ENCODE measurements at regions not wholly inside any gene's neighbourhood (a gene's known extent, or its start where the extent isn't known, plus 50 kb on each side); places are given as distances from the start of the nearest gene placed in this dataset.

DNA sequence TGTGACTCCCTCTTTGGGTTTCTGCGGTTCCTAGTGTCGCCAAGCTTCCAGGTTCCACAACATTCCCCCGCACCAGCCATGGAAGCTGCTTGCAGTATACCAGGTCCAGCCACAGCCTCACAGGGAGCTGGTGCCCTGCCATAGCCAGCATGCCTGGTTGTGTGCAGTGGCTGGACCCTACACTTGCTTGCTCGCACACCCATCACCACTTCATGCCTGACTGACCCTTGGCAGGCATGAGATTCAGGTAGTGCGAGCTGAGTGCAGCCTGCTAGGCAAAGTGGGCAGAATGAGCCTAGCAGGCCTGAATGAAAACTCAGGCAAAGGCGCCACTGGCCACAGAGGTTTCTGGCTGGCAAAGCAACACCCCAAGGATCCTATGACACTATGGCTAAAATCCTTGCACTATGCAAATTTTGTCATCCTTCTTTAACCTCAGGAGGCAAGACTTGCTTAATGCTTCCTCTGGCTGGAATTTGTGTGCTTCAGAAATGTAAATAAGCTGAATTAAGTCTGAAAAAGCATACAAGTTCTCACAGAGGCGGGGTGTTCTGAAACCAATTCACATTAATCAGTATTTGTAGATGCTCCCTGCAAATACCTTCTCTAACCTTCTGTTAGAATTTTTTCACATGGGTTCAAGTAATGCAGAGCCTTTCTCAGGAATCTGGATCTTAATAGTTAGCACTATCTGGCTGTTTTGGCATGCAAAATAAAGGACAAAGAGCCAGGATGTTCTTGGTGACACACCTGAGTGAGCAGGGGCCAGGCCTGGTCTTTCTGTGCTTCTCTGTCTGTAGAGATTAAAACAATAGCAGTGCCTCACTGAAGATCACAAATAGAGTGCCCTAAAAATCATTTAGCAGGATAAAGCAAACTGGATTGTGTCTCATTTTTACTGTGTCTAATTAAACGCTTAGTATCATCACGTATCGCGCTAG lies 256.9 kb downstream of the GPATCH2 start:
- DNase-seq (ENCODE audit: insufficient read length) (no peak), FAIRE-seq (no peak)
- TF ChIP-seq TAF1 (IDR thresholded peaks at IDR 0.05; ENCODE audit: borderline replicate concordance, low read depth, low read length) (no peak), POLR2A (IDR thresholded peaks at IDR 0.05; ENCODE audit: low read depth, low read length) (no peak), POLR2AphosphoS5 (IDR thresholded peaks at IDR 0.05; ENCODE audit: low read depth, low read length) (no peak)

DNA sequence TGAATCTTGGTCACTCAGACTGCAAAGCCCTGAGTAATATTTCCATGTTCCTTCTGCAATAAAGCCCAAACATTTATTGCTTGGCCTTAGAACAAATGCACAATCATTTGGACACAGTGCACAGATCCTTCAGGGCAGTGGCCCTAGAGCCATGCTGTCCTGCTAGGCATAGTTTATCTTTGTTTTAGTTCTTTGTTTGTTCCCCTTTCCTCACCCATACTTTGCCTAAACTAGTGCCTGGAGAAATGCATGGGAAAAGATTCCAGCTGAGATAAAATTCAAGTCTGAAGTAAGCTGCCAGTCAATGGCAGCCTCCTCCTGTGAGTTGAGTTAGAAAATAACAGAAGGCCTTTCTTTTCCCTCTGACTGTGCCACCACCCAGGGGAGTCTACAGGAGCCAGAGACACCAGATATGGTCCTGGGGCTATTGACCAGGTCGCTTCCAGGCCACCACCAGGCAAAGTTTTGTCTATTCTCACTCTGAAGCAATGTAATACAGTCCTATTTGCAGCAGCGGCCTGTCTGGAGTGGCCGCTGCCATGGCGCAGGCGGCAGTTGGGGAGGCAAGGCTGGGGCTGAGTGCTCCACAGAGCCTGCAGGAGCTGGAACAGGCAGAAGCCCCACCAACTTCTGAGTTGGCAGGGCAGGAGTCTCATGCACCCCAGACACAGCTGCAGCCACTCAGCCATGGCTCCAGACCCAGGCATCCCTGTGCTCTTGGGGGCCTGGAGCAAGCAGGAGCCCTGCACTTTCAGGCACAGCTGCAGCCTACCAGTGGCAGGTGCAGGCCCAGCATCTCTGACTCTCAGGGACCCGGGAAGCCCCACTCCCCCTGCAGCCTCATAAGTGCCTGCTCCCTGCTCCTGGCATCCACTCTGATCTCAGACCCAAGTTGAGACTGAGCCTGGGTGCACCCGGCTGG lies 258.6 kb downstream of the GPATCH2 start:
- no peak for DNase-seq (ENCODE audit: insufficient read length)
- no peak for FAIRE-seq
- TF ChIP-seq TAF1 (IDR thresholded peaks at IDR 0.05; ENCODE audit: borderline replicate concordance, low read depth, low read length) (no peak), POLR2A (IDR thresholded peaks at IDR 0.05; ENCODE audit: low read depth, low read length) (no peak), POLR2AphosphoS5 (IDR thresholded peaks at IDR 0.05; ENCODE audit: low read depth, low read length) (no peak)

DNA sequence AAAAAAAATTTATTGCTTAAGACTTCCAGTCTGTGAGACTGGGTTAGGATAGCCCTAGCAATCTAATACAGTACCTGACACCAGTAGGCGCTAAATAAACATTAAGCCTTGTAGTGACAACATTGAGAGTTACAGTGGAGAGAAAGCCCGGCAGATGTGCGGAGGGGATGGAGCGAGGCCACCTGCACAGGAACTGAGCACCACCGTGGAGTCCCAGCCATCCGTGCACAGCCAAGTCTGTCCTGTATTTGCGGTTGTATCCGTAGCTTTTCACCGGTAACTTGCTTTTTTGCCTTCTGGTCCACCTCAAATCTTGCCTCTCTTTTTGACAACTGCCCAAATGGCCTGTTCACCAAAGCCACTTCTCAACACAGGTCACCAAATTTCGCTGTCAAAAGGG lies 260.1 kb downstream of the GPATCH2 start:
- DNase-seq (ENCODE audit: insufficient read length) (no peak), FAIRE-seq (no peak)
- no peak for TF ChIP-seq POLR2AphosphoS5 (IDR thresholded peaks at IDR 0.05; ENCODE audit: low read depth, low read length)
- TF ChIP-seq TAF1 (IDR thresholded peaks at IDR 0.05; ENCODE audit: borderline replicate concordance, low read depth, low read length), result no peak
- no peak for TF ChIP-seq POLR2A (IDR thresholded peaks at IDR 0.05; ENCODE audit: low read depth, low read length)

DNA sequence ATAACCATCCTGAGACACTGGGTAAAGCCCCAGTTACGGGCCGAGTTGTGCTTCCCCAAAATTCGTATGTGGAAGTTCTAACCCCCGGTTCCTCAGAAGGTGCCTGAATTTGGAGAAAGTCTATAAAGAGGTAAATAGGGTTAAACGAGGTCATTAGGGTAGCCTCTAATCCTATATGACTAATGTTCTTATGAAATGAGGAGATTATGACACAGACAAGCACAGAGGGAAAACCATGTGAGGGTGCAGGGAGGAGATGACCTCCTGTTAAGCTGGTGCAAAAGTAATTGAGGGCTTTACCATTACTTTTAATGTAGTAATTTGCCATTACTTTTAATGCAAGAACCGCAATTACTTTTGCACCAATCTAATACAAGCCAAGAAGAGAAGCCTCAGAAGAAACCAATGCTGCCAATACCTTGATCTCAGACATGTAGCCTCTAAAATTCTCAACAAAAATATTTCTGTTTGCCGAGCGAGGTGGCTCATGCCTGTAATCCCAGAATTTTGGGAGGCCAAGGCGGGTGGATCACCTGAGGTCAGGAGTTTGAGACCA lies 260.8 kb downstream of the GPATCH2 start:
- FAIRE-seq (peak; percentile 38), DNase-seq (ENCODE audit: insufficient read length) (no peak)
- no peak for TF ChIP-seq TAF1 (IDR thresholded peaks at IDR 0.05; ENCODE audit: borderline replicate concordance, low read depth, low read length)
- TF ChIP-seq POLR2A (IDR thresholded peaks at IDR 0.05; ENCODE audit: low read depth, low read length), result no peak
- no peak for TF ChIP-seq POLR2AphosphoS5 (IDR thresholded peaks at IDR 0.05; ENCODE audit: low read depth, low read length)

DNA sequence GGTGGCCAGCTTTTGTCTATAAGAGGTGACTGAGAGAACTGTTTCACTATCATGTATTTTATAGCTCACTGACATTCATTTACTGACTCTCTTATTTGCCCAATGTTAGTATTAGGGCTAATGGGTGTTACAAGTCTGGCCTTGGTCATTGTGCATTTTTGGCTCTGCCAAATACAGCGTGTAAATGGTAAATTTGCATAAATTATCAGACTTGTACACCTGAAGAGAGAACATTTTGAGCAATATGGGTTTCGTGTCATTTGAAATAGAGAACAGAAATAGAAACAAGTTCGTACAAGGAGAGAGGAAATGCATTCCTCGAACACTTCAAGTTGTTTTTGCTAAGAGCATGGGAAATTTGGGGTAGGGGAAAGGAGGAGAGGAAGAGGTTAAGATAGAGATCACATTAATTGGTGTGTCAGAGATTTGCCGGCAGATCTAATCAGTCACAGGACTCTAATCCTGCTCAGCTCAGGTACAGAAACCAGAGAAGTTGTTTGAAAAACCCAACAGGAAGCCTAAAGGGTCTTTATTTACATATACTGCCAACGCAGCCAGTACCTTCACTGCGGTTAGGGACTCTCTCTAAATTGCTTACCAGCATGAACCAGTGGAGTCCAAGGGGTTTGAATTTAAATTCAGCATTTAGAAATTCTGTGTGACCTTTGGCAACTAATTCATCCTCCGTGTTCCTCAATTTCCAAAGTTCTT lies 261.5 kb downstream of the GPATCH2 start:
- FAIRE-seq, result peak; percentile 58
- DNase-seq (ENCODE audit: insufficient read length), result no peak
- TF ChIP-seq POLR2AphosphoS5 (IDR thresholded peaks at IDR 0.05; ENCODE audit: low read depth, low read length), result no peak

DNA sequence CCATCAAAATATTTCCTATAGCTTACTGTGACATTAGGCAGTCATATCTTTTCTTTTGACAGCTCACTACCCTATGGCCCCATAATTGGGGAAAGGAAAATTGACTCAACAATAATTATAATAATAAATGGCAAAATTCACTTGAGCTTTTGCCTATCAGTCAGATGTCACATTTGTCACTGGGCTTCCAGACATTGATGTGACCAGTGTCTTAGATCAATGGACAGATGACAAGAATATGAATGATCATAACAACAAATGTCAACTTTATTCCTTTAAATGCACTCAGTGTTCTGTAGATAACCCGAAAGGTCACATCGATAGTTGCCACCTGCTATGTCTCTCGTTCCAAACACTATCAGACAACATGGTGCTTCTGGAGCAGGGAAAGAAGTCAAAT lies 266.7 kb downstream of the GPATCH2 start:
- FAIRE-seq, result no peak
- DNase-seq (ENCODE audit: insufficient read length), result no peak
- TF ChIP-seq POLR2AphosphoS5 (IDR thresholded peaks at IDR 0.05; ENCODE audit: low read depth, low read length) (no peak), POLR2A (IDR thresholded peaks at IDR 0.05; ENCODE audit: low read depth, low read length) (no peak)

DNA sequence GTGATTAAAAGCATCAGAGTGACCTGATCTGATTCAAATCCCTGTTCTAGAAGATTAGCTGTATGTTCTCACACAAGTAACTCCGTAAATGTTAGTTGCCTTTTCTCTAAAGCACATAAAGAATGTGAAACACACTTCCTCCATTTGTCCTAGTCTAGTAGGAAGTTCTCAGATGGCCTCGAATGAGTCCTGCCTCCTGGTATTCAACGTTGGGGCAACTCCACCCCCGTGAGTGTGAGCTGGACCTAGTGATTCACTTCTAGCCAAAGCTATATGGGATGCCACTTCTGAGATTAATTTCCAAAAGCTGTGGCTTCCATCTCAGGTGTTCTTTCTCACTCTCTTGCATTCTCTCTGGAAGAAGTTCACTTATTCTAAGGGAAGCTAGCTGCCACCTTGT lies 267.6 kb downstream of the GPATCH2 start:
- FAIRE-seq (no peak), DNase-seq (ENCODE audit: insufficient read length) (no peak)
- TF ChIP-seq TAF1 (IDR thresholded peaks at IDR 0.05; ENCODE audit: borderline replicate concordance, low read depth, low read length) (no peak), POLR2A (IDR thresholded peaks at IDR 0.05; ENCODE audit: low read depth, low read length) (no peak), POLR2AphosphoS5 (IDR thresholded peaks at IDR 0.05; ENCODE audit: low read depth, low read length) (no peak)

DNA sequence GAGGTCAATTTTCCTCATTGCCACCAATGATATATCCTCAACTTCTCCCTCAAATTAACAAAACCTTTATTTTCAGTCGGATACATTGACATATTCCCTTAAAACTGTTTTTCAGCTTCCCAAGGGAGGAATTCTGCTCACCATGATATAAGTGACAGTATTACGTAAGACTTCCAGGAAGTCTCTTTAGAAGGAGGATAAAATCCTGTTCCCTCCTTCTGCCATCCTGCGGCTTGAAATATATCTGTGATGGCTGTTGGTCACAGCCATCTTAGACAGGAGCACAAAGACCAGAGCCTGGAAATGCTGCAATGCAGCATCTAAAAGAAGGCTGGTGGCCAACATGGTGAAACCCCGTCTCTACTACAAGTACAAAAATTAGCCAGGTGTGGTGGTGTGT lies 270.4 kb downstream of the GPATCH2 start:
- DNase-seq (ENCODE audit: insufficient read length) (no peak), FAIRE-seq (no peak)
- TF ChIP-seq POLR2A (IDR thresholded peaks at IDR 0.05; ENCODE audit: low read depth, low read length) (no peak), TAF1 (IDR thresholded peaks at IDR 0.05; ENCODE audit: borderline replicate concordance, low read depth, low read length) (no peak), POLR2AphosphoS5 (IDR thresholded peaks at IDR 0.05; ENCODE audit: low read depth, low read length) (no peak)

DNA sequence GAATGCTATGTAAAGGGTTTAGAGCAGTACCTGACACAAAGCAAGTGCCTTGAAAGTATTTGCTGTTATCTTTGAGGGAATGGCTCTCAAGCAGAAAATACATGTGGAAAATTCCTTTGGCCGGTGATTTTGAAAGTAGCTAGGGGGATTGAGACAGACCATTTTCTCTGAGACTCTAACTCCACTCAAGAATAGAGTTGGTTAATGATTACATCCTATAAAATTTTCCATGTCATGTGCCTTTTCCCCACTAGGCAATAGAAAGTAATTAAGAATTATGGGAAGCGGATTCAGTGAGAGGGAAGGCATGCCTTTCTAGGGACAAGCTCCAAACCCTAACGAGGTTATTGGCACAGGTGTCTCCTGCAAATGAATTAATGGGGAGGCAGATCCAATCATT lies 276.0 kb downstream of the GPATCH2 start:
- TF ChIP-seq TAF1 (IDR thresholded peaks at IDR 0.05; ENCODE audit: borderline replicate concordance, low read depth, low read length), result no peak
- no peak for TF ChIP-seq POLR2A (IDR thresholded peaks at IDR 0.05; ENCODE audit: low read depth, low read length)
- no peak for TF ChIP-seq POLR2AphosphoS5 (IDR thresholded peaks at IDR 0.05; ENCODE audit: low read depth, low read length)
- no peak for DNase-seq (ENCODE audit: insufficient read length)
- no peak for FAIRE-seq

DNA sequence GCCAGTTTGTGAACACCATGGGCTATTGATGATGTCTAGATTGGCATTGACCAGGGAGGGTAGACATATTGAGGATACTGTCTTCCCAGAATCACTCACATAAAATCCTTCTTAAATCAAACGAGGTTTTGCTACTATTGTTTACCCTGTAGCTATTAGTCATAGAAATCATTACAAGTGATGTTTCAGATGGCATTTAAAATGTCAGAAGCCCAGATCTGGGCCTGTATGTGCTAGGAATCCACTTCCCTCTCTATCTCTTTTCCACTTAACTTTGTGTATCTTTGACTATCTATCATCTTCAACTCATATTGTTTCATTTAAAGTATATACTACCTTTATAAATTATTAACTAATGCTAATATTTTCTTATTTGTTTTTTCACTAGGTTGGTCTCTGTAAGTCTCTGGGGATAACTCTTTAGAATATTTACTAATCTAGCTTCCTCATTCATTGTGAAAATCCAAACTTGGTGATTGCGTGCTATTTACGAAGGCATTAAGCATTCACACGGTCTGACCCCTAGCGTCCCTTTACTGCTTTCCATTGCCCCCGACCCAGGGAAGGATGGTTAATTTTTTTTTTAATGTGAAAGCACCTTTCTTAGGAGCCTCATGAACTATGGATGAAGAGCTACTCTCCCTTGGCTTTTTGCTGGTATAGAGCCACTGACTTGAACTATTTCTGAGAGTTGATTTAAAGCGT lies 281.8 kb downstream of the GPATCH2 start:
- TF ChIP-seq POLR2A (IDR thresholded peaks at IDR 0.05; ENCODE audit: low read depth, low read length) (no peak), TAF1 (IDR thresholded peaks at IDR 0.05; ENCODE audit: borderline replicate concordance, low read depth, low read length) (no peak), POLR2AphosphoS5 (IDR thresholded peaks at IDR 0.05; ENCODE audit: low read depth, low read length) (no peak)
- FAIRE-seq, result no peak
- DNase-seq (ENCODE audit: insufficient read length), result no peak

All from GM12892 (cell line).